Heart right ventricle (tissue), 16 donors: ENCODE measurements at regions not wholly inside any gene's neighbourhood (a gene's known extent, or its start where the extent isn't known, plus 50 kb on each side); places are given as distances from the start of the nearest gene placed in this dataset.

Experiments
- ATAC-seq, 8 donors: fragments of 200-7000 bp; cut with Tn5 transposase; one replicate each; pipeline ENCODE4 v1.9.1; 2020; ENCODE audit warnings: mild to moderate bottlenecking in 8 of 8, moderate library complexity in 8 of 8, moderate number of reproducible peaks in 1 of 8
- DNase-seq, 2 donors: peaks; one replicate each; pipeline ENCODE4 v3.0.0-alpha.2; 2020
- H3K27ac ChIP-seq, 10 donors: fragments of 200-600 bp; sonication (generic) in 2 of 10; one replicate each; pipeline versions ENCODE4 v1.5.0 to v1.8.0; 2020 to 2022; ENCODE audit warnings: mild to moderate bottlenecking in 3 of 10
- H3K27me3 ChIP-seq, 7 donors: fragments of 200-600 bp; one replicate each; pipeline ENCODE4 v1.8.0; 2021 to 2022; ENCODE audit warnings: mild to moderate bottlenecking in 2 of 7
- H3K36me3 ChIP-seq, 9 donors: fragments of 200-600 bp; sonication (generic) in 1 of 9; one replicate each; pipeline versions ENCODE4 v1.5.0 to v1.8.0; 2020 to 2022; ENCODE audit warnings: mild to moderate bottlenecking in 2 of 9
- H3K4me1 ChIP-seq, 9 donors: fragments of 200-600 bp; sonication (generic) in 1 of 9; one replicate each; pipeline versions ENCODE4 v1.5.0 to v1.8.0; 2020 to 2022; ENCODE audit warnings: mild to moderate bottlenecking in 4 of 9
- H3K4me3 ChIP-seq, 10 donors: fragments of 200-600 bp; sonication (generic) in 2 of 10; one replicate each; pipeline versions ENCODE4 v1.5.0 to v1.8.0; 2020 to 2022; ENCODE audit warnings: mild to moderate bottlenecking in 7 of 10, moderate library complexity in 2 of 10
- H3K9me3 ChIP-seq, 11 donors: fragments of 200-600 bp in 10 of 11; sonication (generic) in 2 of 11; one replicate each; pipeline versions ENCODE4 v1.5.0 to v1.8.0; 2013 to 2022; ENCODE audit warnings: mild to moderate bottlenecking in 2 of 11, control low read depth in 1 of 11, moderate library complexity in 1 of 11
- CTCF ChIP-seq, 9 donors: fragments of 200-600 bp; sonication (generic) in 2 of 9; IDR thresholded peaks; one replicate each; pipeline versions ENCODE4 v1.5.0 to v1.8.0; 2021 to 2022; ENCODE audit warnings: antibody characterized with exemption in 9 of 9, mild to moderate bottlenecking in 5 of 9, moderate library complexity in 1 of 9
- WGBS, 2 donors: extraction: QIAGEN DNeasy Blood & Tissue Kit; methylation state at CpG; one replicate each; pipeline ENCODE4 v1.1.7; 2013; ENCODE audit warnings: inconsistent platforms in 1 of 2; 5-methylcytosine and 5-hydroxymethylcytosine counted together
- intact Hi-C, 10 donors: fragments of 100-400 bp; cut with DNase I; formaldehyde crosslinking; loops; one replicate each; pipeline versions ENCODE4 v1.11.1 to v1.14.2; 2022
- donor health status: Arrhythmogenic right ventricular cardiomyopathy.
- donor health status: ischemic (EF 13 %, LVEDD 7.1; RV severe dilation, severe dysfunction).
- donor health status: healthy with polysubstance abuse.
- donor health status: DM: no; HTN: yes; CAD: no.
- donor health status: DM: no; HTN: no; CAD: no.
- donor health status: ischemic (EF 25% LVEDD 6.9; RV normal size, moderate dysfunction).
- donor health status: ischemic (EF 25% LVEDD 5.7; RV mildly dilated, moderate dysfunction).
- donor health status: healthy.
- donor health status: DM: yes; HTN: yes; CAD: no.
- donor health status: Ischemic cardiomyopathy.
- donor health status: ischemic (EF 35%, LVEDD 5.7; RV mildly dilated, moderate dysfunction).
- donor health status: nonischemic (EF 11% LVEDD 7.7; RV severe dilation, severe dysfunction).
- donor health status: DM: yes; HTN: yes; CAD: no.
- donor health status: PGD.
- donor health status: ischemic (EF 29% LVEDD 5.4; RV normal size, mild dysfunction).
- donor health status: nonischemic (EF 23%, LVEDD 6.1; RV moderate dilation, normal function).

GRCh38 chr5:54741711-54742110 is 224.2 kb downstream of the SNX18 start:
- no peaks in the 10 kb centered on the region for H3K9me3 ChIP-seq
- no peak for ATAC-seq
- no peaks in the 10 kb centered on the region for H3K27me3 ChIP-seq
- H3K4me3 ChIP-seq: no peak overlapping the region
- no peak for TF ChIP-seq CTCF (IDR thresholded peaks at IDR 0.05)
- H3K36me3 ChIP-seq: no peaks in the 10 kb centered on the region
- 90 to 92% methylated on average over 6 of the region's 6 CpGs for WGBS, 2 donors
- DNase-seq: no peak
- intact Hi-C loops: loop anchor here in 7 of 10 donors (2.0 to 10.0 kb wide), 5 partner anchors 103 to 227 kb away; partner anchors contain the start of gene SNX18 (in 6 of the 7)
- H3K27ac ChIP-seq: no peak overlapping the region
- H3K4me1 ChIP-seq: peaks cover 0 to 60% (median 25%) of the 10 kb centered on the region in 9 donors

- intact Hi-C loops: loop anchor here in 5 of 10 donors (5.0 to 10.0 kb wide), 3 partner anchors 105 to 225 kb away; partner anchors contain the start of gene SNX18 (in 4 of the 5)
- WGBS, 2 donors: 96 to 97% methylated on average over 5 of the region's 5 CpGs
These were observed 222.6 kb downstream of the SNX18 start for GRCh38 chr5:54740141-54740540.

GRCh38 chr5:54739371-54739770 is 221.8 kb downstream of the SNX18 start:
- ATAC-seq: no peak
- WGBS, 2 donors: 93 to 100% methylated on average over 2 of the region's 2 CpGs
- Histone ChIP-seq H3K36me3 (no peaks in the 10 kb centered on the region), H3K4me3 (no peak overlapping the region), H3K9me3 (no peaks in the 10 kb centered on the region), H3K4me1 (peaks cover 0 to 49% (median 24%) of the 10 kb centered on the region in 9 donors), H3K27me3 (no peaks in the 10 kb centered on the region), H3K27ac (no peak overlapping the region)
- DNase-seq: no peak
- no peak for TF ChIP-seq CTCF (IDR thresholded peaks at IDR 0.05)
- intact Hi-C loops: no loop called here

More at GRCh38 chr5:54740141-54740540, 222.6 kb downstream of the SNX18 start:
- Histone ChIP-seq H3K27ac (no peak overlapping the region), H3K27me3 (no peaks in the 10 kb centered on the region), H3K36me3 (no peaks in the 10 kb centered on the region), H3K4me1 (peaks cover 0 to 57% (median 28%) of the 10 kb centered on the region in 9 donors), H3K9me3 (no peaks in the 10 kb centered on the region), H3K4me3 (no peak overlapping the region)
- ATAC-seq (no peak), DNase-seq (no peak)
- no peak for TF ChIP-seq CTCF (IDR thresholded peaks at IDR 0.05)

- Histone ChIP-seq H3K9me3 (no peaks in the 10 kb centered on the region), H3K4me1 (peaks cover 0 to 45% (median 20%) of the 10 kb centered on the region in 9 donors), H3K36me3 (no peaks in the 10 kb centered on the region), H3K27ac (no peak overlapping the region), H3K27me3 (no peaks in the 10 kb centered on the region), H3K4me3 (no peak overlapping the region)
- intact Hi-C loops: no loop called here
- DNase-seq (no peak), ATAC-seq (no peak)
- no peak for TF ChIP-seq CTCF (IDR thresholded peaks at IDR 0.05)
- 91 to 92% methylated on average over 4 of the region's 4 CpGs for WGBS, 2 donors
These were observed 221.4 kb downstream of the SNX18 start for GRCh38 chr5:54738973-54739367.
